GM19351 (cell line): ENCODE measurements at regions not wholly inside any gene's neighbourhood (a gene's known extent, or its start where the extent isn't known, plus 50 kb on each side); places are given as distances from the start of the nearest gene placed in this dataset.

Experiments used
- ATAC-seq: cut with Tn5 transposase; IDR thresholded peaks from one replicate; pipeline ENCODE4 v1.9.1; 2021; ENCODE audit warnings: mild to moderate bottlenecking, moderate library complexity; ENCODE audit not compliant: unreplicated experiment

DNA sequence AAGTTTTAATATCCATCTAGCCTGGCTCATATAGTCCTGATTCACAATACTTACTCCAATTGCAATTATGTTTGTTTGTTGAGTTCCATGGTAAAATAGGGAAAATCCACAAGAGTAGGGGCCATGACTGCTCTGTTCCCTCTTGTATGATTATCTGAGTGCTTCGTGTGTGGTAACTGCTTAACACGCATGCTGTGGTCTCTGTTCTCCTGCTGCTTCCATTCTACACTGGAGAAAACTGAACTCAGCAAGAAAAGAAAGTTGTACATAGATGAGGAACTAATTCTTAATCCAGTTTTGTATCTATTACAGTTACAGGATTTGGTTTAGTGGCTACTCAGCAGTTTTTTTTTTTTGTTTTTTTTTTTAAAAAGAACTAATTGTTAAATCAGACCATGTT lies 223.0 kb upstream of the SATB1 start:
- no peak for ATAC-seq

DNA sequence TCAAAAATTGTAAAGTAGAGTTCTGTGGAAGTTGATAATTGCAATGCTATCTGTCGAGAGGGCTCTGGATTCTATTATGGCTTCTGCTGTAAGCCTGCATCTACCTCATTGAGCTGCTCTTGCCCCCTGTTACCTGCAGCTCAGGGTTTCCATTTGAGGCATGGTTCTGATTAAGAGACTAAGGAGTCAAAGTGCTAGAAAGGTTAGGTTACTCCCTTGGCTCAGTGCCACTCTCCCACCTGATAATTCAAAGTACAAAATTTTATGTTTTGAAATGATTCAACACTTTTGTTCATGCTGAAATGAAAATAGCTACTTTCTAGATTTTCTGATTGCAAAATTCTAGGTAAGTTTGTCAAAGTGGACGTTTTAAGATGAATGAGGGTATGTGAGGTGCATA lies 220.5 kb upstream of the SATB1 start:
- ATAC-seq, result no peak

DNA sequence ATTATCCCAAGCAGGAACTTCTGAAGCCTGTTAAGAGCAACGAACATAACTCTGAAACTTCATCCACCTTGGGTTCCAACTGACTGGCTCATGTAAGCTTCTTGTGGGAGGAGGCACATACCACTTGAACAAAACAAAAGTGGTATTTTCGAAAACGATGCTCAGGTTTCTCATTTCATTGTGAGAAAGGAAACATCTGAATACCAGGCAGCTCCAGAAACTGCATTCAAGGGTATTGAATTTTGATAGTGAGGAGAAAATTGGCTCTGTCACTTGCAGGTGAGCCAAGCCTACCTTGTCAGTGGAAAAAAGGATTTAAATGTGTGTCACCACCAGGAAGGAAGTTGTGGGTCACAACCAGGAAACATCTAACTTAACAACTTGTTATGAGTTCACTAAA lies 218.1 kb upstream of the SATB1 start:
- no peak for ATAC-seq

DNA sequence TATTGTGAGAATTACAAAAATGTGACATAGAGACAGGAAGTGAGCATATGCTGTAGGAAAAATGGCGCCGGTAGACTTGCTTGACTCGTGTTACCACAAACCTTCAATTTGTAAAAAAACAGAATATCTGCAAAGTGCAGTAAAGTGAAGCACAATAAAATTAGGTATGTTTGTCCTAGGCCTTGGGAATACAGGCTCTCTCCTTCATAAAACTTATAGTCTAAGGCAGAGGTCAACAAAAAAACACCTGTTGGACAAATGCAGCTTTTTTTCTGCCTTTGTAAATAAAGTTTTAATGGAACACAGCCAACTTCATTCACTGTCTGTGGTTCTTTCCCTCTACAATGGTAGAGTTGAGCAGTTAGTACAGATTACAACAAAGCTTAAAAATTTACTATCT lies 216.8 kb upstream of the SATB1 start:
- no peak for ATAC-seq

DNA sequence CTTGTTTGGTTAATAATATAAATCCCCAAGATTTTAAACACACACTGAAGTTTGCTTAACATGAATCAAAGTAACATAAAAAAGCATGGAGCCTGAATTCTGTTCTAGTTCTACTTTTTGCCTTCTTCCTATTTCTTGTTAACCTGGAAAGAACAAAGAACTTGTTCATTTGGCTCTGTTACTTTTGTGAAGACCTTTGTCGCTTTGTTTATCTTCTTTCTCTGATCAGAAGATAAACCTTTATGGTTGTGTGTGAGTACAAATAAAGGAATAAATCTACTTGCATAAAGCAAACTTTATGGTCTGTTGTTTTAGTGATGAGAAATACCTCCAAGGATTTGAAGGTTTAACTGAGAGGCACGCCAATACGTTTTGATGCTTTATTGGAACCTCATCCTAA lies 210.1 kb upstream of the SATB1 start:
- ATAC-seq, result no peak

DNA sequence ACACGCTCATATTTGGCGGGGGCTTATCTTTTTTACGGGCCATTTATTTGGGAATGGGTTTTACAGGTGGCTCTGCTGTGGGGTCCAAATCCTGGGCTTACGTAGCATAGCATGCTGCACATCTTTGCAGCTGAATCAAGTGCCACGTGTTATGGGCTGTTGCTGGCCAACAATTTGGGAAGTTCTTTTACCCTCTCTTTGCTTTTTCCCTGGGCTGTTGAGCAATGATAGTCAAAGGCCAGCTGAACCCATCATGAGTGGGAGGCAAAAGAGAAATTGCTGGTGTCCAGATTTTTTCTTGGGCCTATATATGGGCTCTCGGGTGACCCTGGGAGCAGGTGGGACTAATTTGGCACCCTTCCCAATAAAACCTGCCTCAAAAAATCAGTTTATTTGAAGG lies 209.3 kb upstream of the SATB1 start:
- ATAC-seq, result no peak

DNA sequence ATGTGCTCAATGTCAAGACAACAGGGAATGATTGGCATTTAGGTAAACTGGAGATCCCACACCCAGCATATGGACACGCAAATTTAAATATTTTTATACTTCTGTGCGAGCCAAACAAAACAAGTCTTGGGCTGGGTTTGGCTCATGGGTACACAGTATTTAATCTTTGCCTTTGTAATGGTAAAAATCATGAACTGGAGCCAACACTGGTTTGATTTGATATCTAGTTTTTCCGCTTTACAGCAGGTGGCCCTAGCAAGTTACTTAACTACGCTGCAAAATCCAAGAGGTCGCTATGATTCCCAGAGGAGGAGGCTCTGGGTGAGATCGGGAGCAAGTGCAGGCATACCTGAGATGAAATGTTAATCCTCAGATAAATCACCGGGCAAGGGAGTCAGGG lies 207.9 kb upstream of the SATB1 start:
- ATAC-seq, result no peak

DNA sequence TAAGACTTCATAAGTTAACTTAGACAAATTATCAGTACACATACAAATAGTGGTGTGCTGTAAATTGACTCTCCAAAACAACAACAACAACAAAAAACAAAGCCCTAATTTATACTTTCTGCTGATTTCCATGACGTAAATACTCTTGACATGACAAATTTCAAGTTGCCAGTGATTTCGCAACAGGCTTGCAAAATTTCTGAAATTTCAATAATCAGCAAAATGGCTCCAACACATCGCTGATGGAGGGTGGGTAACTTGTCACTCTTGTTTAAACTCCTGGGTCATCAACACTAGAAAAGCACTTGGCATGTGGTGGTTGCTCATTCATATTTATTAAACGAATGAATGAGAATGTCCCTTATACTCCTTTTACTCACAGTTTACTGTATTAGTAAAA lies 205.2 kb upstream of the SATB1 start:
- no peak for ATAC-seq

DNA sequence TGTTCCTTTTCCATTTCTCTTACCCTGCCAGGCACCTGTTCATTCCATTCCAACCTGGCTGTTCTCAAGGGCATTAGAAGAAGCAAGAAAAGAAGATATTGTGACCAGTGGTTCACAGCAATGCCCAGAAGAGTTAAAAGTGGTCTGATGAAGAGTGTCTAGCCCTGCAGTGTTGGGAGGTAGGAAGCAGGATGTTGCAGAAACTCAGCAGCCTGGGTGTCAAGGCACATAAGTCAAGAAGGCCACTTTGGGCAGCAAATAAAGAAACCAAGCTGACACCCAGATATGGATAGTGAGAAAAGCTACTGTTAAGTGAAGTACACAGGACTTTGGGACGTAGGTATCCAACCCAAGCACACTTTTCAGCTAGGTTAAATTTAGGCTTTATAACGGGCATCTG lies 199.9 kb upstream of the SATB1 start:
- ATAC-seq, result no peak

DNA sequence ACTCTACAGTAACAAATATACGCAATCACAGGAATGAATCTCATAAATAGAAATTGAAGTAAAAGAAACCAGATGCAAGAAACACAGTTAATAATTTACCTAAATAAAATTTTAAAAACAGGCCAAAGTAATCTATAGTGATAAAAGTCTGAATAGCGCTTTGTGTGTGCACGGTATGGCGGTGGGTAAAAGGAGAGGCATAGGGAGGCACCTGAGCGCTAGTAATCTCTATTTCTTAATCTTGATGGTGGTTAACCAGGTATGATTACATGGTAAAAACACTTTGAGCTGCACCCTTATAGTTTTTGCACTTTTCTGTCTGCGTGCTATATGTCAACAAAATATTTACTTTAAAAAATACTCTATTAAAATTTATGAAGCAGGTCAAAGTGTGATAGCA lies 198.1 kb upstream of the SATB1 start:
- ATAC-seq, result no peak

DNA sequence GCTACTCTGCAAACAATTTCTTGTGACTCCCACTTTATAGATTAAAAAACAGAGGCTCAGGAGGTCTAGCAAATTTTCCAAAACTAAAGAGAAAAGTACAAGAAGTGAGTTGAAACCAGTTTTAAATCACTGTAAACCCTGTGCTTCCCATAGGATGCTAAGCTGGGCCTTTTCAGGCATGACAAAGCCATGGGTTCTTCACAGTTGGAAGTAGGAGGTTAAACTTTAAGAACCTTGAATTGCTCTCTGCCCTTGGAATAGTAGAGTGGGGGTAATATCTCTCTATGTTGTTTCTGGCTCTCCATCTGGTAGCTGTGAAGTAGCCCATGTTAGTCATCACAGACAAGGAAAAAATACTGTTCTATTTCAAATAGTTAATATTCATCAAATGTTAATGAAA lies 193.6 kb upstream of the SATB1 start:
- ATAC-seq, result no peak

DNA sequence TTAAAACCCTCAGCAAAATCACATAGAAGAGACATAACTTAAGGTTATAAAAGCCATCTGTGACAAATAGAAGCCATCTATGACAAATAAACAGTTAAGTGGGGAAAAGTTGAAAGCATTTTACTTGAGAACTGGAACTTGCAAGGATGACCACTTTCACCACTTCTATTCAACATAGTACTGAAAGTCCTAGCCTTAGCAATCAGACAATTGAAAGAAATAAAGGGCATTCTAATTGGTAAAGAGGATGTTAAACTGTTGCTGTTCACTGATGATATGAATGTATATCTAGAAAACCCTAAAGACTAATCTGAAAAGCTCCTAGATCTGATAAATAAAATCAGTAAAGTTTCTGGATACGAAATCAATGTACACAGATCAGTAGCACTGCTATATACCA lies 186.9 kb upstream of the SATB1 start:
- no peak for ATAC-seq

DNA sequence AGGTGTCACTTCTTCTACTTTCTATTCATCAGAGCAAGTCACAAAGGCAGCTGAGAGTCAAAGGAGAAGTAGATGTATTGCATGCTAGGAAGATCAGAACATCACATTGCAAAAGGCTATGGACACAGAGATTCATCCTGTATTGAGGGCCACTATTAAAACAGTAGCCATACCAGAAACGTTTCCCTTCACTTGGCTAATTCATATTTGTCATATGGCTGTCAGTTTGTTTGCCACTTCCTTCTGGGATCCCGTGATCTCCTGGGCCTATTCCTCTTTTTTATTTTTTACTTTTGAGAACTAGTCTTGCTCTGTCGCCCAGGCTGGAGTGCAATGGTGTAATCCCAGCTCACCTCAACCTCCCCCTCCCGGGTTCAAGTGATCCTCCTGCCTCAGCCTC lies 184.0 kb upstream of the SATB1 start:
- no peak for ATAC-seq

DNA sequence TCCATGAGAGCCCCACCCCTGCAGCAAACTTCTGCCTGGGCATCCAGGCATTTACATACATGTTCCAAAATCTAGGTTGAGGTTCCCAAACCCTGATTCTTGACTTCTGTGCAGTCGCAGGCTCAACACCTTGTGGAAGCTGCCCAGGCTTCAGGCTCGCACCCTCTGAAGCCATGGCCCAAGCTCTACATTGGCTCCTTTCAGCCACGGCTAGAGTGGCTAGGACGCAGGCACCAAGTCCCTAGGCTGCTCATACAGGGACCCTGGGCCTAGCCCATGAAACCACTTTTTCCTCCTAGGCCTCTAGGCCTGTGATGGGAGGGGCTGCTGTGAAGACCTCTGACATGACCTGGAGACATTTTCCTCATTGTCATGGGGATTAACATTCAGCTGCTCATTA lies 172.8 kb upstream of the SATB1 start:
- ATAC-seq, result no peak

DNA sequence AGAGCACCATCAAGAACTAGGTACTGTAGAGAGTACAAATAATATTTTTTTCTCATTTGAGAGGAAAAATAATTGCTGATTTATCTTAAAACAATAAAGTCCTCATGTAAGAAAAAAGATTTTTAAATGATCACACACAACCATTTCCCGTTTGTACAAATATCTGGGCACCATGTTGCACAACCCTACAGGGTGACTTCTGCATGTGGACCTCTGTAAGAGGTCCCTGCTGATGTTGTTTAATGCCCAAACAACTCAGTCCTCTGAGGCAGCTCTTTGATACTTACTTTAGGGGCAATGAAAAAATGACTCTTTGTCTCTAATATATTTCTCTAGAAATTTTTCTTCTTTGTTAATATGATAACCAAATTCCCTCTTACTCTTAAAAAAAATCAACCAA lies 168.1 kb upstream of the SATB1 start:
- ATAC-seq, result no peak

DNA sequence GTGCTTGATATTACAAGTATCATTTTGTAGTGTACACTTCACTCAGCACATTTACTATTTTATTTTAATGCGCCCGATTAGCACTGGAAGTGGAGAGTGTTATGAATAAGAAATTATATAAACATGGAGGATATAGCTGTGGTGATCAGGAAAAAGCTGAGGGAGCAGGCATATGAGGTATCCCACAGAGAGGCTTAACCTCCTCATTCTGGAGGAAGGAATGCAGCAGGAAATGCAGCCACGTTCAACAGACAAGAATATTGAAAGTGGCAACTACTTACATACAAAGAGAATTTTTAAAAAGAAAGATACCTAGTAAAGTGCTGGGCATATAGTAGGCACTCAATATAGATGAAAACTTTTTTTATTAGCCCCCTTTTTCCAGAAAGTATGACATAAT lies 166.0 kb upstream of the SATB1 start:
- ATAC-seq, result no peak

DNA sequence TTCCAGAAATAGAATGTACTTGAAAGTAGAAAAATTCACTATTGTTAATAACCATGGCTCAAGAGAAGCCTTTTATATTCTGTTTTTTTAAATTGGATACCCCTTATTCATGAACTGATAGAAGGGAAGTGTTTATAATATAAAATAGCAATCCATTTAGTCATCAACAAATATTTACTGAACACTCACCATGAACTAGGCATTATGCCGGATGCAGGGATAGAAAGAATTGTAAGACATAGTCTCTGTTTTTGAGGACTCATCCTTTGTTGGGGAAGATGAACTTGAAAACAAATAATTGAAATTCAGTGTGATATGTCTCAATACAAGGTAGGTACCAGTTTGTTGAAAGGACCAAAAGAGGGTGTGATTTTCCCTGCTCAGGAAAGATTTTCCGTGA lies 160.9 kb upstream of the SATB1 start:
- no peak for ATAC-seq

DNA sequence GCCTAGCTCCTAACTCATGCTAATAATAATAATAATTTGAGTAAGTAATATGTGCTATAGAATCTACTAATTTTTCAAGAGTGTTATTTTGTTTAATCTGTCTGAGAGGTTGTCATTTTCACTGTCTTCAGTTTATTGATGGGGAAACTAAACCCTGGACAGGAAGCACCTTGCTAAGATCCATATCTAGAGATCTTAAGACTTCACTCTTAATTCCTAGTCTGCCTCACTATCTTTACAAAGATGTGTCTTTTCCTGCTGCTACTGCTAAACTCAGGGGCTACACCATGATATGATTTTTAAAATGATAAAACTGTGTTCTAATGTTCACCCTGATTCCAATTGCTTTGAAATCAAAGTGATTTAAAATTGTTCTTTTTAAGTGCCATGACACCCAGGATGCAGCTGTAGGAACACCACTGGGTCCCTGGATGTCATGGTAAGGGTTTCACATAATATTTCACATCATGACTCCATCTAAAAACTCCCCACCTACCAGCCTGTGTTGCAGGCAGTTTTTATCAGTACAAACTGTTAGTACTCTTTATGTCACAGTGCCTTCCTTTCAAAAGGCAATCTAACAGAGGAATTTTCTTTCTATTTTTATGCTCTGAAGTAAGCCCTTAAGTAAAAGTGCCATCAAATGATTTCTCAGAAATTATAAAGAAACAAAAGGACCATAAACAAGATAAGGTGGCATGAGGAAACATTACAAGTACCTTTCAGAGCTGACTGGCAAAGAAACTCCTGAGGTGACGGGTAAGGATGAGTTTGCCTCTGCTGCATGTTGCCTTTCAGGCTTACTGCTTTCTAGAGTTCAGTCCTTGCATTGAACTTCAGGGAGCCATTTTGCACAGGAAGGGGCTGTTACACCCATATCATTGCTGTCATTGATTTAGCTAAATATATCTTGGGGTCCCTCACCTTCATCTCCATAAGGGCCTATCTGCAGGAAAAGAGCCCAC lies 160.1 kb upstream of the SATB1 start:
- ATAC-seq, result no peak

DNA sequence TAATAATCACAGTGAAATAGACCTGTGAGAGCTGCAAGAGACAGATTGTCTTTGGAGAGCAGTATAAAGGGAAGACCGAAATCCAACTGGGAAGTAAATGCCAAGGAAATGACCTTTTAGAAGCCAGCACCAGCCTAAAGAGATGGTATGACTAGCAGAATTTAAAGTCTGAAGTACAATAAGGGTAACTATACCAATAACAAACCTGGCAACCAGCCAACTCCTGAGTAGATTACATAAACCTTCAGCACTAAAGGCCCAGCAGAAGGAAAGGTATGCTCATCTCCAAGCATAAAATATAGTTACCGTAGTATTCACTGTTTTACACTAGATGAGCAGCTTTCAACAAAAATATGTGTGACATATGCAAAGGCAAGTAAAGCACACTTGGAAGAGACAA lies 155.1 kb upstream of the SATB1 start:
- no peak for ATAC-seq

DNA sequence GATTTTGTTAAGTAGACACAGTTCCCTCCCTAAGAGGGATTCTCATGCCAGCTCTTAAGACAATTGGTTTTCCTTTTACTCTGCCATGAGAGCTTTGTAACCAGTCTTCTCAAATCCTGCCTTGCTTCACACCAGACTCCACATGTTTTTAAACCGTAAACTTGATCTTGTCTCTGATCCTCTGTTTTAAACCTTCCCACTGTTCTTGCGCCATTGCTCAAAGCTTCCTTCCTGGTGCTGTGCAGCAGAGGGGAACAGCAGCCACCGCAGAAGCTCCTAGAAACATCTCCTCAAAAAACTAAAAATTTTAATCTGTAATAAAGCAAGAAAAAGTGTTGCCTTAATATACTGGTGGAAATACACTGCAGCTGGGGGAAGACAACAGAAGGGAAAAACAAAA lies 154.5 kb upstream of the SATB1 start:
- ATAC-seq, result no peak

DNA sequence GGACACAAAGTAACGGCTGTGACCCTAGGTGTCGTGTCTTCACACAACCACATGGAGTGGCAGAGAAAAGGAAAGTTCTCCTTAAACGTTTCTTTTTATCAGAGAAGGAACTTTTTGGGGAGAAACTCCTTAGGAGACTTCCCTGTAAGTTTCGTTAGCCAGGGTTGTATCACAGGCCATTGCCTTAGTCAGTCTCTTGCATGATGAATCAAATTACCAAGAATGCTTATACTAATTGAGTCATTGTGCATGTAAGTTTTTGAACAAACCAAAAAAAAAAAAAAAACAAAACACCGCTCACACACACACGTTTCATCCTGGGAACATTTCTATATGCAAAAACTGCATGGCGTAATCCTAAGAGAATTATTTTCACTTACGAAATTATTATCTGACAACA lies 150.4 kb upstream of the SATB1 start:
- no peak for ATAC-seq

DNA sequence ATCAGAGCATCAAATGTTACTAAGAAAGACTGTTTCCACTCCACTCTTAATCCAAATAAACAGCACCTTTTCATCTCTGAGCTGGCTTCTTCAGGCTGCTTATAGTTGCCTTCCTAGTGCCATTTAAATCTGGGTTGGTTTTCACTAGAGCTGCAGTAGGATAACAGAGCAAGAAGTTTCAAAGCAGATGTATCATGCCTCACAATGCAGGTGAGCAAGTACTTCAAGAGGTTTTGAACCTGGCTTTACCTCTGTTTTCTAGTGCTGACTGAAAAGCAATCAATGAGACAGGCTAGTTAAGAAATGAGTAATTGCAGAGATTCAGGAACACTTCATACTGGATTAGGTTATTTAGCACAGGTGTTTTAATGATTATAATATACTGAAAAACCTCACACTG lies 147.7 kb upstream of the SATB1 start:
- ATAC-seq, result no peak

DNA sequence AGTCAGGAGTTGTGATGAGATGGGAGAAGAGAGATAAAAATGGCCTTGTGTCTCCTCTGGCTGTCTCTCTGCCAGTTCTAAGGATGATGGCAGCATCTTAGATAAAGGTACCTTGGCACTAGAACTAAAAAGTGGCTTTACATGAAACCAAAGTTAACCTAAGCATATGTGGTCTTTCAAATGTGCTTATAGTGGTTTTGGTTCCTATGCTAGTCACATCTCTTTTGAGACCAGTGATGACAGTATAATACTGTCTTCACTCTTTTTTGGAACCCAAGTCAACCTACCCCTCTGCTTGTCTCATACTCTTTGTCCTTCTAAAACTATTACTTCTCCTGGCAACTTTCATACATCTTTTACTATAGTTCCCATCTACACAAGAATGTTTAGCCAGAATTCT lies 142.2 kb upstream of the SATB1 start:
- no peak for ATAC-seq
